Fibroblast of lung (primary cell): ENCODE measurements at regions not wholly inside any gene's neighbourhood (a gene's known extent, or its start where the extent isn't known, plus 50 kb on each side); places are given as distances from the start of the nearest gene placed in this dataset.
A peak's percentile ranks its signal among the peaks of the same experiment; 100 is the strongest.

Experiments used
- DNase-seq, 2 donors: peaks; one replicate each; pipeline versions ENCODE4 v3.0.0 to v3.0.0-alpha.2; 2010; ENCODE audit warnings: low read depth in 2 of 2
- H2AFZ ChIP-seq: 2 replicates; pipeline ENCODE4 v1.5.1; 2012; ENCODE audit warnings: low read length, control low read depth, inconsistent platforms
- H3K27ac ChIP-seq: 2 replicates; pipeline ENCODE4 v1.5.1; 2011; ENCODE audit warnings: low read length, control low read depth; ENCODE audit not compliant: insufficient read depth
- H3K27me3 ChIP-seq: 2 replicates; pipeline ENCODE4 v1.5.1; 2011; ENCODE audit warnings: mild to moderate bottlenecking, low read length; ENCODE audit not compliant: control insufficient read depth, insufficient read depth
- H3K36me3 ChIP-seq: 2 replicates; pipeline ENCODE4 v1.5.1; 2011; ENCODE audit warnings: low read length; ENCODE audit not compliant: control insufficient read depth, insufficient read depth
- H3K4me1 ChIP-seq: 2 replicates; pipeline ENCODE4 v1.5.1; 2011; ENCODE audit warnings: low read length; ENCODE audit not compliant: control insufficient read depth, insufficient read depth; ENCODE audit errors: extremely low read depth
- H3K4me2 ChIP-seq: 2 replicates; pipeline ENCODE4 v1.5.1; 2011; ENCODE audit warnings: low read length, control low read depth; ENCODE audit not compliant: insufficient read depth; ENCODE audit errors: extremely low read depth
- H3K4me3 ChIP-seq, 4 experiments: fragments of 200-600 bp in 1 of 4; sonication (generic) in 1 of 4; replicated peaks in 1 of 4; 2 replicates each; pipeline ENCODE4 v1.5.1; 2011 to 2016; ENCODE audit warnings: low read length in 4 of 4, low read depth in 3 of 4, mild to moderate bottlenecking in 3 of 4, control low read depth in 2 of 4, inconsistent platforms in 1 of 4, mixed read lengths in 1 of 4; ENCODE audit not compliant: insufficient read depth in 1 of 4; ENCODE audit errors: control extremely low read depth in 1 of 4
- H3K79me2 ChIP-seq: 2 replicates; pipeline ENCODE4 v1.5.1; 2012; ENCODE audit warnings: mild to moderate bottlenecking, low read length, inconsistent platforms; ENCODE audit not compliant: control insufficient read depth, insufficient read depth
- H3K9ac ChIP-seq: 2 replicates; pipeline ENCODE4 v1.5.1; 2011; ENCODE audit warnings: mild to moderate bottlenecking, low read length, control low read depth; ENCODE audit not compliant: insufficient read depth
- H3K9me3 ChIP-seq: 2 replicates; pipeline ENCODE4 v1.5.1; 2012; ENCODE audit warnings: low read depth, low read length; ENCODE audit not compliant: control insufficient read depth, insufficient read depth
- H4K20me1 ChIP-seq: 2 replicates; pipeline ENCODE4 v1.5.1; 2011; ENCODE audit warnings: low read length; ENCODE audit not compliant: control insufficient read depth, insufficient read depth; ENCODE audit errors: extremely low read depth
- CTCF ChIP-seq, 2 donors: IDR thresholded peaks in 1 of 2; conservative IDR thresholded peaks in 1 of 2; 1 replicate in 1 of 2; 2 replicates in 1 of 2; pipeline ENCODE4 v1.5.1; 2011 to 2012; ENCODE audit warnings: low read length in 2 of 2, control low read depth in 1 of 2, inconsistent platforms in 1 of 2, low read depth in 1 of 2, mild to moderate bottlenecking in 1 of 2
- EZH2 ChIP-seq: IDR thresholded peaks from 2 replicates; pipeline ENCODE4 v1.5.1; 2012; ENCODE audit warnings: low read length, control low read depth, mild to moderate bottlenecking; ENCODE audit errors: missing control alignments

- Histone ChIP-seq H3K27me3 (no peaks in the 10 kb centered on the region), H3K27ac (no peak overlapping the region), H4K20me1 (no peaks in the 10 kb centered on the region), H3K9ac (no peak overlapping the region), H3K4me2 (no peak overlapping the region), H3K4me1 (peaks cover 2% of the 10 kb centered on the region), H3K9me3 (no peaks in the 10 kb centered on the region), H3K79me2 (no peaks in the 10 kb centered on the region), H2AFZ (no peak overlapping the region), H3K36me3 (no peaks in the 10 kb centered on the region), H3K4me3 (no peak overlapping the region)
- no peak for TF ChIP-seq CTCF (conservative IDR thresholded peaks at IDR 0.05 in 1 of 2, IDR thresholded peaks at IDR 0.05 in 1 of 2; ENCODE audit: low read depth in 1 of 2, low read length in 2 of 2)
- TF ChIP-seq EZH2: no peak
- no peak for DNase-seq
Observed at GRCh38 chr6:42512579-42512978, 51.2 kb upstream of the UBR2 start.

GRCh38 chr6:42511803-42512422, 51.9 kb upstream of the UBR2 start:
- H2AFZ ChIP-seq: no peak overlapping the region
- no peak overlapping the region for H3K9ac ChIP-seq
- no peak for TF ChIP-seq EZH2
- no peak for TF ChIP-seq CTCF (conservative IDR thresholded peaks at IDR 0.05 in 1 of 2, IDR thresholded peaks at IDR 0.05 in 1 of 2; ENCODE audit: low read depth in 1 of 2, low read length in 2 of 2)
- no peaks in the 10 kb centered on the region for H3K79me2 ChIP-seq
- H3K4me3 ChIP-seq: no peak overlapping the region
- no peaks in the 10 kb centered on the region for H3K36me3 ChIP-seq
- DNase-seq: peak; percentile 66 to 77
- H3K27ac ChIP-seq: no peak overlapping the region
- no peaks in the 10 kb centered on the region for H3K27me3 ChIP-seq
- no peaks in the 10 kb centered on the region for H4K20me1 ChIP-seq
- H3K9me3 ChIP-seq: no peaks in the 10 kb centered on the region
- H3K4me2 ChIP-seq: no peak overlapping the region
- H3K4me1 ChIP-seq: peaks cover 2% of the 10 kb centered on the region

GRCh38 chr6:42510795-42511194, 53.0 kb upstream of the UBR2 start:
- H3K4me2 ChIP-seq: no peak overlapping the region
- TF ChIP-seq CTCF (conservative IDR thresholded peaks at IDR 0.05 in 1 of 2, IDR thresholded peaks at IDR 0.05 in 1 of 2; ENCODE audit: low read depth in 1 of 2, low read length in 2 of 2): peak in 1 of 2 donors; percentile 7
- no peak for TF ChIP-seq EZH2
- H3K27ac ChIP-seq: no peak overlapping the region
- H3K27me3 ChIP-seq: no peaks in the 10 kb centered on the region
- DNase-seq: no peak
- no peaks in the 10 kb centered on the region for H3K9me3 ChIP-seq
- no peaks in the 10 kb centered on the region for H4K20me1 ChIP-seq
- H2AFZ ChIP-seq: no peak overlapping the region
- no peaks in the 10 kb centered on the region for H3K36me3 ChIP-seq
- H3K79me2 ChIP-seq: no peaks in the 10 kb centered on the region
- H3K4me3 ChIP-seq: no peak overlapping the region
- no peak overlapping the region for H3K9ac ChIP-seq
- H3K4me1 ChIP-seq: peaks cover 2% of the 10 kb centered on the region
